ENCODE measurements at regions not wholly inside any gene's neighbourhood (a gene's known extent, or its start where the extent isn't known, plus 50 kb on each side); places are given as distances from the start of the nearest gene placed in this dataset.
"Not testable (repeated sequence)": the region's sequence is repeated elsewhere in the genome, so short reads cannot be mapped to it uniquely, and the experiment has no call there.

- no peak for TF ChIP-seq CTCF (IDR thresholded peaks at IDR 0.05; ENCODE audit: control insufficient read depth, insufficient read depth, low read depth, low read length, missing control alignments)
- DNase-seq (ENCODE audit: low read depth), result no peak
- no peak overlapping the region for H3K4me3 ChIP-seq (ENCODE audit: control insufficient read depth, low read depth, low read length)
Measured at GRCh38 chr14:71754422-71755095, 177.7 kb upstream of the RGS6 start.

GRCh38 chr14:71758229-71758951 is 173.8 kb upstream of the RGS6 start:
- no peak for DNase-seq (ENCODE audit: low read depth)
- TF ChIP-seq CTCF (IDR thresholded peaks at IDR 0.05; ENCODE audit: control insufficient read depth, insufficient read depth, low read depth, low read length, missing control alignments), result no peak
- H3K4me3 ChIP-seq (ENCODE audit: control insufficient read depth, low read depth, low read length), result no peak overlapping the region

GRCh38 chr14:71762575-71762974 is 169.7 kb upstream of the RGS6 start:
- no peak overlapping the region for H3K4me3 ChIP-seq (ENCODE audit: control insufficient read depth, low read depth, low read length)
- TF ChIP-seq CTCF (IDR thresholded peaks at IDR 0.05; ENCODE audit: control insufficient read depth, insufficient read depth, low read depth, low read length, missing control alignments), result no peak
- DNase-seq (ENCODE audit: low read depth), result no peak

DNA sequence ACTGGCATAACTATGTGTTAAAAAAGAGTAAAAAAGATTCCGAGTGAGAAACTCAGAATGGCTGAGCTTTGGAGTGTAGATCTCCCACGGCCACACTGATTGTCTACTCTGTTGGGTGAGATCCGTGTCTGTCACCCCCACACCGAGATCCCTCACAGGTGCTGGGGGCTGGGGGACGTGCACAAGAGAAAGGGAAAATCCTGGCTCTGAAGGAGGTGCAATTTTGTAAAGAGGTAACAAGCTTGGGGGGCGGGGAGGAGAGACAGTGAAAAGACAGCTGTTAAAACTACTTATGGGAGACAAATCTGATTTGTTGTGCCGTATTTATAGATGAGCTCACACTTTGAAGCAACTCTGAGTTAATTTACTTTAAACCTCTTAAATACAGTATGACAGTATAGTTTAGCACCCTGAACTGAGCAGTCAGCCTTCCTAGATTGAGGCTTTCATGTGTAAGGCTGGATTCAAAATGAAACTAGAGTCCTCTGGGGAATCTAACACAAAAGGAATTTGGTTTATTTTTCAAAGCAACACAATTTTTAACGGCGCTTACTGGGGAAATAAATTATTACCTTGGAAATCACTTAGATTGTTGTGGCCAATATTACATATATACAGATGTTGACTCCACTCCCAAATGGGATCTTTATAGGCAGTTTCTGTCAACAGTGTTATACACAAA is 167.4 kb upstream of the RGS6 start:
- no peak for TF ChIP-seq CTCF (IDR thresholded peaks at IDR 0.05; ENCODE audit: control insufficient read depth, insufficient read depth, low read depth, low read length, missing control alignments)

DNA sequence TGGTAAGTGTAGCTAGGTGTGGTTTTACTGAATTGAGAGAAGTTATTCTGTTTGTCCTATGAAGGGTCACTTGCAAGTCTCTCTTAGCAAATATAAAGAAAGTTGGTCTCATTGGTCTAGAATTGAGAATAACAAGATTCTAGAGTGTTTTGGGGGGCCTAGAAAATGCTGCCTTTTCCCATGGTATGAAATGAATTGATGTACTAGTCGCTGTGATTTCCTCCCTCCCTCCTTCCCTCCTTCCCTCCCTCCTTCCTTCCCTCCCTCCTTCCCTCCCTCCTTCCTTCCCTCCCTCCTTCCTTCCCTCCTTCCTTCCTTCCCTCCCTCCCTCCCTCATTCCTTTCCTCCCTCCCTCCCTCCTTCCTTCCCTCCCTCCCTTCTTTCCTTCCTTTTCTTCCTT is 166.7 kb upstream of the RGS6 start:
- TF ChIP-seq CTCF (IDR thresholded peaks at IDR 0.05; ENCODE audit: control insufficient read depth, insufficient read depth, low read depth, low read length, missing control alignments), result no peak
- H3K4me3 ChIP-seq (ENCODE audit: control insufficient read depth, low read depth, low read length), result no peak overlapping the region

More for the DNA sequence above, 167.4 kb upstream of the RGS6 start:
- no peak for DNase-seq (ENCODE audit: low read depth)
- peak overlapping the region; percentile 10 for H3K4me3 ChIP-seq (ENCODE audit: control insufficient read depth, low read depth, low read length)

GRCh38 chr14:71770431-71770830 is 161.8 kb upstream of the RGS6 start:
- no peak overlapping the region for H3K4me3 ChIP-seq (ENCODE audit: control insufficient read depth, low read depth, low read length)
- no peak for DNase-seq (ENCODE audit: low read depth)
- no peak for TF ChIP-seq CTCF (IDR thresholded peaks at IDR 0.05; ENCODE audit: control insufficient read depth, insufficient read depth, low read depth, low read length, missing control alignments)

More for the DNA sequence above, 166.7 kb upstream of the RGS6 start:
- no peak for DNase-seq (ENCODE audit: low read depth)

- DNase-seq (ENCODE audit: low read depth), result not testable (repeated sequence)
Measured at GRCh38 chr14:71771421-71771820, 160.8 kb upstream of the RGS6 start.

DNA sequence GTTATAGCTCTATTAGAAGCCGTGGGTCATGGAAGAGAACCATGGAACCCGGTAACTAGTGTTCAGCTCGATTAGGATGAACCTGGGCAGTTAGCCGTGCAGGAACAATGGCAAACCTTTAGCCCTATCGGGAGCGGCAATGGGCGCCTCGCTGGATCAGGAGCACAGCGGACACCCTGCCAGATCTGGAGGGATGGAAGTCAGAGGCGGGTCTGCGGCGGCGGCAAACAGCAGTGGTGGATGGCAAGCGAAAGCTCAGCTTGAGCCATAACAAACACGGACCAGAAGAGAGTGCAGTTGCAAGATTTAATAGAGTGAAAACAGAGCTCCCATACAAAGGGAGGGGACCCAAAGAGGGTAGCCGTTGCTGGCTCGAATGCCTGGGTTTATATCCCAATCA is 160.2 kb upstream of the RGS6 start:
- DNase-seq (ENCODE audit: low read depth); H3K4me3 ChIP-seq (ENCODE audit: control insufficient read depth, low read depth, low read length): not testable (repeated sequence)

More at GRCh38 chr14:71771421-71771820, 160.8 kb upstream of the RGS6 start:
- not testable (repeated sequence) for H3K4me3 ChIP-seq (ENCODE audit: control insufficient read depth, low read depth, low read length)

Data from AG09309 (cell line).